HG03520 (cell line): ENCODE measurements at regions not wholly inside any gene's neighbourhood (a gene's known extent, or its start where the extent isn't known, plus 50 kb on each side); places are given as distances from the start of the nearest gene placed in this dataset.

Experiments used
- ATAC-seq: cut with Tn5 transposase; IDR thresholded peaks from one replicate; pipeline ENCODE4 v1.9.1; 2021; ENCODE audit warnings: mild to moderate bottlenecking, moderate library complexity; ENCODE audit not compliant: unreplicated experiment

- ATAC-seq = no peak
Measured at GRCh38 chr11:112579282-112579681, 318.6 kb upstream of the PLET1 start.

DNA sequence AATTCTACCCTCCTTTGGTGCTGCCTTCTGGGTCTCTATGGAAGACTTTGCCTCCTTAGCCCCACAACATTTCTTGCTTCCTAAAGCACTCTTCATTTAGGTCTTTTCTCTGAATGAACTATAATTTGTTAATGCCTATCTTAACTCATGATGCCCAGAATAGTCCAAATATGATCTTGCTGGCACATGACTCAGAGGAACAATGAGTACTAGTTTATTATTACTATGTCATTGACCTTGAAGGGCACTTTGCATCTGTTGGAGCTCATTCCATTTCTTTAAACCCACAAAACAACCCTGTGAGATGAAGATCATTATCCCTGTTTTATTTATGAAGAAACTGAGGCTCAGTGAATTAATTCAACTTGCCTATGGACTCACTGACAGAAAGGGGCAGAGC is 320.2 kb upstream of the PLET1 start:
- ATAC-seq = no peak

GRCh38 chr11:112581747-112582146 is 321.1 kb upstream of the PLET1 start:
- ATAC-seq = no peak

GRCh38 chr11:112582366-112582765 is 321.7 kb upstream of the PLET1 start:
- ATAC-seq = no peak

DNA sequence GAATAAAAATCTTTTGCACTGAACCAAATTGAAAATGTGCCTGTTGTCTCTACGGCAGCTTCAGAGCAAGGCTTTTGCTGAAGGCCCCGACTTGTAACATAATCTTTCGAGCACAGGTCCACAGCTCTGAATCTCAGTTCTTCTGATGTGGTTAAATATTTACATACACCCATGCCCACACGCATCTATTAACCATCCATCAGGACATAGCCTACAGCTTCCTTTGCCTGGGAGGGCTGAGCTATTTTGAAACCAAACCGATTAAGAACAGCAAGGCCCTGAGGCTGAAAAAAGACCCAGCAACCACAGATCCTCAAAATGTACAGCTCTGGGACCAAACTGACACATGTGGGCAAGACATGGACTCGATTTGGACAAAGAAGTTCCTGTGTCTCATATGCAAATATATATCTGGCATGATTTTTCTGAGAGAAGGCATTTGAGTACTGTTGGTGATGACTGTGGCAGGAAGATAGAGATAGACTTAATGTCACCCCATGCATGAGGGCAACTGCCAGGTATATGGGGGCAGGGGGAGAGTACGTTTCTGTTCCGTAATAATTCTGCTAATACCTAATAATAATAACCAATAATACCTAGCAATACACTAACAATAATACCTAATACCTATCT is 322.7 kb upstream of the PLET1 start:
- ATAC-seq = peak; percentile 82

DNA sequence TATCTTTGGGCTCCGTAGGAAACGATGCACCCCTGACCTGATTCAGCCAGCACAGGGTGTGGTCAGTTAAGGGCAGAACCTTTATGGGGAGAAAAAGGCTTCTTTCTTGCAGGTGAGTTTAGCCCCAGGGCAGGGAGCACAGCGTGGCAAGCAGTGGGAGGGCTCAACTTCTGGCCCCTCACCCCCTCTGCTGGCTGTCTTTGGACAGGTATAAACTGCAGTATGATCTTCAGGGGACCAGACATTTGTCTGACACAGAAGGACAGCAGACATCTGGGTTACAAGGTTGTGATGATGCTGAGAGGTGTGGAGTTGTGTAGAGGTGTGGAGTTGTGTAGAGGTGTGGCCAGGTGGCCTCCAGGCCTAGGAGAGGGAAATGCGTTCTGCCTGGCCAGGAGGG is 324.0 kb upstream of the PLET1 start:
- no peak for ATAC-seq

DNA sequence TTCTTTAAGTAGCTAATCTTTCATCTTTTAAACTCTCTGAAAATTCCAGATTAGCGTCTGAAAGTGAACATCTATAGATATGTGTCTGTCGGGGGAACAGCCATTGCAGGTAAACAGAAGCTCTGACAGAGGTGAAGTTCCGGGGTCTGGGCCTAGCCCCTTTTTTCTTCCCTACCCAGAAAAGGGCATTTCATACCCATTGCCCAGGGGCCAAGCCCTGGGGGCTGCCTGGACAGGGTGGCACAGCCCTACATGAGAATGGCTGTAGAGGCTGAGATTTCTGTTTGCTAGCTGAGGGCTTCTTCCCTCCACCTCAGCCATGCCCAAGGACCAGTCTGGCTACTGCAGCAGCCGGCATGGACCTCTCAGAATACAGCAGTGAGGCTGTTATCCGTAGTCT is 327.0 kb upstream of the PLET1 start:
- ATAC-seq = no peak

DNA sequence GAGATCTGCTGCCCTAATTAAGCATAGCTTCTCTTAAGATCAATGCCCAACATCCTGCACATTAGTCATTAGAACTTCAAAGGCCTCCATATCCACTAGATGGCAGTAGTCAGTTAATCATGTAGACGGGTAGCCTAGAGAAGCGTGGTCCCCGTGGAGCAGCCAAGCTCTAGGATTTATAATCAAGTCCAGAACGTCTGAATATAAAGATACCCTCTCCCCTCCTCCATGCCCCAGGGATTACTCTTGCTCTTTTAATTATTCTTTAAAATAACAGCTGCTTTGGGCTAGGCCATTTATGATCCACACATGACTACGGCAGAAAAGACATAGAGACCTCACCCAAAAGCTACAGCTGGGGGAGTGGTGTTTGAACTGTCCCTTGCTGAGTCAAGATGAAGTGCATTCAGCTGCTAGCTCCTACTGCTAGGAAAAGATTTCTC is 327.6 kb upstream of the PLET1 start:
- ATAC-seq = peak; percentile 42

DNA sequence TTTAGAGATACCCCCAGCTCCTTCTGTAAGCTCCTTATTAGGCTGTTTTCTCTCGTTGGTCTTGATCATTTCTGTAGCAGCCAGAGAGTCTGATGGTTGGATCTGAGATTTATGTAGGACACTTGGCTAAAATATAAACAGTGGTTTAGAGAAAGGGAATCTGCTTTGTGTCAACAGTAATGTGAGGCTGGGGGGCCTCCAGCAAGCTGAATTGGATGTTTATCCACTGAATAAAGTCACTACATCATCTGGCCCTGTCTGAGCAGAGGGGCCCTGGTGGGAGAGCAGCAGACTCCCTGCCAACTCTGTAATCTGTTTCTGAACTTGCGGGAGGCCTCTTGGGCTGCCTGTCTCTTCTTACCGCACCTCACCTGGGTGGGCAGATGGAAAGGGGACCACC is 328.5 kb upstream of the PLET1 start:
- no peak for ATAC-seq

- ATAC-seq = no peak
Measured at GRCh38 chr11:112590764-112591163, 330.1 kb upstream of the PLET1 start.

DNA sequence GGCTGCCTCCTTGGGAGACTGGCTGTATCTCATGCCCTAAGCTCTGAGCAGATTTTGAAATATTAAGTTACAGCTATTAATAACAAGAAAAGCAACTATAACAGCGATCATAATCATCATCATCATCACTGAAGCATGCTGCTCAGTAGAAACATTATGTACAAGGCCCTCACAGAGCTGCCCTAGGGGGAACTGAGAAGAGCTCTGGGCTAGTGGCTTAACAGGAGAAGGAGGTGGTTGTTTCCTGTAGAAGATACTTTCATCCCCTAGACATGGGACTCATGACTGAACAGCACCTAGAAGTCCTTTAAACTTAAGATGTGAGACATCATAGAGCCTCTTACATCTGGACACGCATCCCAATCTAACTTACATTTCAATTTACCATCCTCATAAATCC is 332.8 kb upstream of the PLET1 start:
- ATAC-seq = no peak

DNA sequence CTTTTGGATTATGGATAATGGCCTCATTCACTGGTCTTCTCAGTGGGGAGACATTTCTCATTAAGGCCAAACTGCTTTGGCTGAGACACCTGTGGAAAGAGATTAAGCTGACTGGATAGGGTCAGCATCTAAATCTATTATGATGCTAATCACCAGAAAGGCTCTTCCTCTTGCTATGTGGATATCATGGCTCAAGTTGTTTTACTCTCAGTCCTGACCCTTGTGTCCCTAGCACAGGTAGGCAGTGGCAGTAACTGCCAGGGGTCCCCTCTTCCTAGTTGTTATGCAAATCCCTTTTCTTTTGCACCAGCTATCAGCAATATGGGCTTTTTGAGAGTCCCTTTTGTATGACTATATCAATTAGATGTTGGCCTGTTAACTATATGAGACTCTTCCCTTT is 335.7 kb upstream of the PLET1 start:
- ATAC-seq = no peak

- ATAC-seq = no peak
Measured at GRCh38 chr11:112597286-112597790, 336.7 kb upstream of the PLET1 start.

GRCh38 chr11:112599265-112599664 is 338.6 kb upstream of the PLET1 start:
- no peak for ATAC-seq

GRCh38 chr11:112599856-112600533 is 339.3 kb upstream of the PLET1 start:
- no peak for ATAC-seq

DNA sequence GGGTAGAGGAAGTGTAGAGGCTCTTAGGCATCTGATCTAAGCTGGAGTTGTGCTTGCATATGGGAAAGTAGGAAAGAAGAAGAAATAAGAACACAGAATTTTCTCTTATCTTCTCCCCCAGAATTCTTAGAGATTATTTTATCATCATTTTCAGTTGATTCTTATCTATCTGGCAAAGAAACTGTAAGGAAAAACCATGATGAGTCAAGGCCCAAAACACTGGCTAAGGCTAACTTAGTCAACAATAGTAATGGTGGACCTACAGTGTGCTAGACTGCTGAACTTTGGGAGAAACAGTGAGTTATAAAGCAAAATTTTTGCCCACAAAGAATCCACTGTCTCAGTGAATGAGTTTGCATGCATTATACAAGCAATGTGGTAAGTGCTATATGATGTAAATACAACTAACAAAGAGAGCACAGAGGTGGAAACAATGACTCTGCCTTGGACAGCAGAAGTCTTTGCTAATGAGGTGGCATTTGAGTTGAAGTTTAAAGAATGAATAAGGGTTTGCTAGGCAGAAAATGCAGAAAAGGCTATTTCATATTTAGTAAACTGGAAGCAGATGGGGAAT is 344.5 kb upstream of the PLET1 start:
- no peak for ATAC-seq

- no peak for ATAC-seq
Measured at GRCh38 chr11:112606656-112607055, 346.0 kb upstream of the PLET1 start.

- no peak for ATAC-seq
Measured at GRCh38 chr11:112608509-112608908, 347.8 kb upstream of the PLET1 start.

GRCh38 chr11:112610494-112610893 is 349.8 kb upstream of the PLET1 start:
- no peak for ATAC-seq

GRCh38 chr11:112610996-112611750 is 350.0 kb upstream of the NCAM1 start:
- no peak for ATAC-seq

DNA sequence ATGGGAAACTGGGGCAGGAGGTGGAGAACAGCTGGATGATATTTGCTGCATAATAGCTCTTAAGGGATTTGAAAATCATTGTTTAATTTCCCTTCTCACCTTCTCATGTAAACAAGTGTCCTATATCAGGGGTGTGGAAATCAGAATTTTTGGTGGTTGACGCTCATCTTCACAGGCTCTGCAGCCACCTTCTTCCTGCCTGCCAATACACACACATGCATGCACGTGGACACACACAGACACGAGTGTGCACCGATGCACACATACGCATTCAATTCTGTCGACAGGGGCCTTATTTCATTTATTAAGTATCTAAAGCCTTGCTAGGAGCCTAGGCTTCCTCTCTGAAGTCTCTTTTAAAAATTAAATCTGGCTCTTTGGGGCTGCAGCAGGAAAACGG is 349.4 kb upstream of the NCAM1 start:
- ATAC-seq = no peak
